ENCODE measurements at regions not wholly inside any gene's neighbourhood (a gene's known extent, or its start where the extent isn't known, plus 50 kb on each side); places are given as distances from the start of the nearest gene placed in this dataset.
"Not testable (repeated sequence)": the region's sequence is repeated elsewhere in the genome, so short reads cannot be mapped to it uniquely, and the experiment has no call there.

DNA sequence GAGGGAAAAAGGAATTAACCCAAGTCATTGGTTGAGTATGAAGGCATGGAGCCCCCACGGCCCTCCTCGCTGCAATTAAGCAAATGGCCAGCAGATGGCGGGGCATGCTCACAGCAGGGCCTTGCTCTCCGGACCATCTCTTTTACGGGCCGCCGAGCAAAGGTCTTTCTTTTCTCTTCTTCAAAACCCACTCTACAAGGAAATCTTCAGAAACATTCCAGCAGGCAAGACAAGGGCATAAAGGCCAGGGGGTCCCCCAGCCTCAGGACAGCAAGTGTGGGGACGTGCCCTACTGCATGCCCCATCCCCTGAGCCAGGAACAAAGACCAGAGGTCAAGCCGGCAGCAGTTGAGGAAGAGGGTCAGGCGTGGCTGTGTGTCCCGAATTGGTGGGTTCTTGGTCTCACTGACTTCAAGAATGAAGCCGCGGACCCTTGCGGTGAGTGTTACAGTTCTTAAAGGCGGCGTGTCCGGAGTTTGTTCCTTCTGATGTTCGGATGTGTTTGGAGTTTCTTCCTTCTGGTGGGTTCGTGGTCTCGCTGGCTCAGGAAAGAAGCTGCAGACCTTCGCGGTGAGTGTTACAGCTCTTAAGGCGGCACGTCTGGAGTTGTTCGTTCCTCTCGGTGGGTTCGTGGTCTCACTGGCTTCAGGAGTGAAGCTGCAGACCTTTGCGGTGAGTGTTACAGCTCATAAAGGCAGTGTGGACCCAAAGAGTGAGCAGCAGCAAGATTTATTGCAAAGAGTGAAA, 59.6 kb upstream of the TOP1 start (continued):
- TF ChIP-seq HOXA5 (CRISPR knock-in tag; IDR thresholded peaks at IDR 0.05) (peak; percentile 86), BRCA1 (CRISPR knock-in tag; IDR thresholded peaks at IDR 0.05) (peak; percentile 58; the same call in 1 of the 2 replicates), SALL1 (CRISPR knock-in tag; IDR thresholded peaks at IDR 0.05) (peak; percentile 75), PHF8 (CRISPR knock-in tag; IDR thresholded peaks at IDR 0.05) (peak; percentile 42), ZNF143 (CRISPR knock-in tag; IDR thresholded peaks at IDR 0.05) (0 out of 2 replicates have a peak, but pooled peaks have one; percentile 35), IRF2 (CRISPR knock-in tag; IDR thresholded peaks at IDR 0.05) (peak; percentile 66; the same call in 1 of the 2 replicates), FOSL2 (CRISPR knock-in tag; IDR thresholded peaks at IDR 0.05) (0 out of 2 replicates have a peak, but pooled peaks have one; percentile 10), HNF4G (IDR thresholded peaks at IDR 0.05; ENCODE audit: borderline replicate concordance, low read depth, low read length) (peak; percentile 12; the same call in 1 of the 2 replicates), ZNF331 (CRISPR knock-in tag; IDR thresholded peaks at IDR 0.05) (0 out of 2 replicates have a peak, but pooled peaks have one; percentile 48), ZNF737 (CRISPR knock-in tag; IDR thresholded peaks at IDR 0.05; ENCODE audit: borderline replicate concordance) (peak; percentile 36; the same call in 1 of the 2 replicates), SMC3 (IDR thresholded peaks at IDR 0.05; ENCODE audit: low read length) (peak; percentile 88)
- not testable (repeated sequence) for TF ChIP-seq HNF4G (CRISPR knock-in tag; IDR thresholded peaks at IDR 0.05; ENCODE audit: borderline replicate concordance, low read depth)
- TF ChIP-seq, protein P1, sequence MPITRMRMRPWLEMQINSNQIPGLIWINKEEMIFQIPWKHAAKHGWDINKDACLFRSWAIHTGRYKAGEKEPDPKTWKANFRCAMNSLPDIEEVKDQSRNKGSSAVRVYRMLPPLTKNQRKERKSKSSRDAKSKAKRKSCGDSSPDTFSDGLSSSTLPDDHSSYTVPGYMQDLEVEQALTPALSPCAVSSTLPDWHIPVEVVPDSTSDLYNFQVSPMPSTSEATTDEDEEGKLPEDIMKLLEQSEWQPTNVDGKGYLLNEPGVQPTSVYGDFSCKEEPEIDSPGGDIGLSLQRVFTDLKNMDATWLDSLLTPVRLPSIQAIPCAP (CRISPR knock-in tag; IDR thresholded peaks at IDR 0.05; ENCODE audit: low read depth): 0 out of 2 replicates have a peak, but pooled peaks have one; percentile 44

- peaks cover 4 to 8% of the 10 kb centered on the region in 2 experiments; a peak in 2 of 5 replicates for H3K27me3 ChIP-seq (ENCODE audit: control insufficient read depth in 1 of 2, insufficient read depth in 2 of 2, low read length in 2 of 2)
- POLR2A ChIA-PET: no interaction called here
- 81% methylated on average over 6 of the region's 6 CpGs for WGBS (ENCODE audit: low lambda C conversion rate)
- H3K27ac ChIP-seq (ENCODE audit: extremely low read length, insufficient read depth, low read length): no peak overlapping the region
- H4K20me1 ChIP-seq (ENCODE audit: insufficient read depth, low read length): no peaks in the 10 kb centered on the region
- no peak overlapping the region for H3K4me3 ChIP-seq (replicated peaks in 1 of 3; ENCODE audit: insufficient read depth in 1 of 3, low read depth in 2 of 3, low read length in 3 of 3)
- intact Hi-C loops (cut with micrococcal nuclease; ENCODE audit: unreplicated experiment) (no loop called here), in situ Hi-C loops (cut with HindIII; ENCODE audit: extremely low pct_ligation_motif_present, low pct_unique_long_range_greater_than_20kb) (loop anchor here (5.0 kb wide), 1 partner anchor 122 kb away; no protein-coding TSS in a partner anchor)
- BruUV-seq (replicated peaks): no TSS peak
- H3K9me3 ChIP-seq (ENCODE audit: low read length): no peaks in the 10 kb centered on the region
- peaks cover 25% of the 10 kb centered on the region for H3K4me1 ChIP-seq (ENCODE audit: insufficient read depth, low read length)
- no peak overlapping the region for H3K4me2 ChIP-seq (ENCODE audit: low read depth, low read length)
- FAIRE-seq: no peak
- no peaks in the 10 kb centered on the region for H3K79me2 ChIP-seq (ENCODE audit: insufficient read depth, low read length)
- no peak overlapping the region for H3K9ac ChIP-seq (ENCODE audit: insufficient read depth, low read depth, low read length)
- DNase-seq (ENCODE audit: low spot score): no peak
- H2AFZ ChIP-seq (ENCODE audit: low read length): no peak overlapping the region
- CTCF ChIA-PET (ENCODE audit: low intra/inter-chr PET ratio, low total read pairs): interaction anchor here (3.0 to 3.9 kb wide), 2 partner anchors 108 to 125 kb away, joined by 37 to 76 read pairs; no protein-coding TSS in a partner anchor
- TF ChIP-seq, protein P2, sequence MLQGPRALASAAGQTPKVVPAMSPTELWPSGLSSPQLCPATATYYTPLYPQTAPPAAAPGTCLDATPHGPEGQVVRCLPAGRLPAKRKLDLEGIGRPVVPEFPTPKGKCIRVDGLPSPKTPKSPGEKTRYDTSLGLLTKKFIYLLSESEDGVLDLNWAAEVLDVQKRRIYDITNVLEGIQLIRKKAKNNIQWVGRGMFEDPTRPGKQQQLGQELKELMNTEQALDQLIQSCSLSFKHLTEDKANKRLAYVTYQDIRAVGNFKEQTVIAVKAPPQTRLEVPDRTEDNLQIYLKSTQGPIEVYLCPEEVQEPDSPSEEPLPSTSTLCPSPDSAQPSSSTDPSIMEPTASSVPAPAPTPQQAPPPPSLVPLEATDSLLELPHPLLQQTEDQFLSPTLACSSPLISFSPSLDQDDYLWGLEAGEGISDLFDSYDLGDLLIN (CRISPR knock-in tag; IDR thresholded peaks at IDR 0.05; ENCODE audit: borderline replicate concordance): no peak
- TF ChIP-seq, protein P3, sequence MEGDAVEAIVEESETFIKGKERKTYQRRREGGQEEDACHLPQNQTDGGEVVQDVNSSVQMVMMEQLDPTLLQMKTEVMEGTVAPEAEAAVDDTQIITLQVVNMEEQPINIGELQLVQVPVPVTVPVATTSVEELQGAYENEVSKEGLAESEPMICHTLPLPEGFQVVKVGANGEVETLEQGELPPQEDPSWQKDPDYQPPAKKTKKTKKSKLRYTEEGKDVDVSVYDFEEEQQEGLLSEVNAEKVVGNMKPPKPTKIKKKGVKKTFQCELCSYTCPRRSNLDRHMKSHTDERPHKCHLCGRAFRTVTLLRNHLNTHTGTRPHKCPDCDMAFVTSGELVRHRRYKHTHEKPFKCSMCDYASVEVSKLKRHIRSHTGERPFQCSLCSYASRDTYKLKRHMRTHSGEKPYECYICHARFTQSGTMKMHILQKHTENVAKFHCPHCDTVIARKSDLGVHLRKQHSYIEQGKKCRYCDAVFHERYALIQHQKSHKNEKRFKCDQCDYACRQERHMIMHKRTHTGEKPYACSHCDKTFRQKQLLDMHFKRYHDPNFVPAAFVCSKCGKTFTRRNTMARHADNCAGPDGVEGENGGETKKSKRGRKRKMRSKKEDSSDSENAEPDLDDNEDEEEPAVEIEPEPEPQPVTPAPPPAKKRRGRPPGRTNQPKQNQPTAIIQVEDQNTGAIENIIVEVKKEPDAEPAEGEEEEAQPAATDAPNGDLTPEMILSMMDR (CRISPR knock-in tag; IDR thresholded peaks at IDR 0.05): 0 out of 2 replicates have a peak, but pooled peaks have one; percentile 21
- TF ChIP-seq CEBPG (CRISPR knock-in tag; IDR thresholded peaks at IDR 0.05) (no peak), ZNF737 (CRISPR knock-in tag; IDR thresholded peaks at IDR 0.05; ENCODE audit: borderline replicate concordance) (0 out of 2 replicates have a peak, but pooled peaks have one; percentile 22)
- no peaks in the 10 kb centered on the region for H3K36me3 ChIP-seq (replicated peaks in 1 of 2; ENCODE audit: control insufficient read depth in 1 of 2, insufficient read depth in 2 of 2, low read length in 2 of 2)
- no peak for ATAC-seq
Measured at GRCh38 chr20:40970218-40970617, 58.4 kb upstream of the TOP1 start.
